ENCODE measurements at regions not wholly inside any gene's neighbourhood (a gene's known extent, or its start where the extent isn't known, plus 50 kb on each side); places are given as distances from the start of the nearest gene placed in this dataset.
"Not testable (repeated sequence)": the region's sequence is repeated elsewhere in the genome, so short reads cannot be mapped to it uniquely, and the experiment has no call there.

GRCh38 chr7:69237541-69237940, 360.7 kb upstream of the AUTS2 start:
- DNase-seq: no peak

GRCh38 chr7:69243016-69243415, 355.3 kb upstream of the AUTS2 start:
- no peak for DNase-seq

GRCh38 chr7:69244701-69245100, 353.6 kb upstream of the AUTS2 start:
- DNase-seq: no peak

- no peak for DNase-seq
Observed at GRCh38 chr7:69245646-69246045, 352.6 kb upstream of the AUTS2 start.

GRCh38 chr7:69246758-69247157, 351.5 kb upstream of the AUTS2 start:
- no peak for DNase-seq

- not testable (repeated sequence) for DNase-seq
Observed at GRCh38 chr7:69248382-69248828, 349.9 kb upstream of the AUTS2 start.

- DNase-seq: no peak
Observed at GRCh38 chr7:69250958-69251357, 347.3 kb upstream of the AUTS2 start.

GRCh38 chr7:69254643-69255042, 343.6 kb upstream of the AUTS2 start:
- DNase-seq: no peak

- no peak for DNase-seq
Observed at GRCh38 chr7:69256634-69257081, 341.6 kb upstream of the AUTS2 start.

GRCh38 chr7:69257592-69257991, 340.7 kb upstream of the AUTS2 start:
- no peak for DNase-seq

- no peak for DNase-seq
Observed at GRCh38 chr7:69259445-69259844, 338.8 kb upstream of the AUTS2 start.

GRCh38 chr7:69260023-69260422, 338.3 kb upstream of the AUTS2 start:
- DNase-seq: no peak

- no peak for DNase-seq
Observed at GRCh38 chr7:69263550-69263949, 334.7 kb upstream of the AUTS2 start.

- DNase-seq: no peak
Observed at GRCh38 chr7:69269806-69270205, 328.5 kb upstream of the AUTS2 start.

GRCh38 chr7:69272101-69272500, 326.2 kb upstream of the AUTS2 start:
- no peak for DNase-seq

- no peak for DNase-seq
Observed at GRCh38 chr7:69276011-69276729, 322.1 kb upstream of the AUTS2 start.

GRCh38 chr7:69277366-69277765, 320.9 kb upstream of the AUTS2 start:
- no peak for DNase-seq

GRCh38 chr7:69282946-69283345, 315.3 kb upstream of the AUTS2 start:
- no peak for DNase-seq

- DNase-seq: no peak
Observed at GRCh38 chr7:69283421-69283820, 314.9 kb upstream of the AUTS2 start.

- DNase-seq: no peak
Observed at GRCh38 chr7:69285854-69286253, 312.4 kb upstream of the AUTS2 start.

- no peak for DNase-seq
Observed at GRCh38 chr7:69295977-69296376, 302.3 kb upstream of the AUTS2 start.

GRCh38 chr7:69301253-69301652, 297.0 kb upstream of the AUTS2 start:
- no peak for DNase-seq

- DNase-seq: no peak
Observed at GRCh38 chr7:69309601-69310000, 288.7 kb upstream of the AUTS2 start.

- no peak for DNase-seq
Observed at GRCh38 chr7:69311489-69311888, 286.8 kb upstream of the AUTS2 start.

- not testable (repeated sequence) for DNase-seq
Observed at GRCh38 chr7:69313852-69314251, 284.4 kb upstream of the AUTS2 start.

Measured in NK-92 treated with Interleukin-12 subunit alpha and Interleukin-12 subunit beta, amount 100 ng/mL, for 24 hours (cell line).